Fibroblast of skin of back (primary cell): ENCODE measurements at regions not wholly inside any gene's neighbourhood (a gene's known extent, or its start where the extent isn't known, plus 50 kb on each side); places are given as distances from the start of the nearest gene placed in this dataset.
"Not testable (repeated sequence)": the region's sequence is repeated elsewhere in the genome, so short reads cannot be mapped to it uniquely, and the experiment has no call there.

ENCODE experiments used
- DNase-seq: peaks from one replicate; pipeline ENCODE4 v3.0.0-alpha.2; 2013

- no peak for DNase-seq
Observed at GRCh38 chr9:26145938-26146337, 467.7 kb upstream of the TUSC1 start.

- no peak for DNase-seq
Observed at GRCh38 chr9:26142631-26143030, 464.4 kb upstream of the TUSC1 start.

- DNase-seq: no peak
Observed at GRCh38 chr9:26142201-26142600, 464.0 kb upstream of the TUSC1 start.

GRCh38 chr9:26133537-26133936 lies 455.3 kb upstream of the TUSC1 start:
- DNase-seq: no peak

- no peak for DNase-seq
Observed at GRCh38 chr9:26132746-26133312, 454.6 kb upstream of the TUSC1 start.

GRCh38 chr9:26131886-26132285 lies 453.6 kb upstream of the TUSC1 start:
- peak; percentile 67 for DNase-seq

GRCh38 chr9:26129217-26129616 lies 451.0 kb upstream of the TUSC1 start:
- peak; percentile 83 for DNase-seq

- no peak for DNase-seq
Observed at GRCh38 chr9:26125693-26126092, 447.4 kb upstream of the TUSC1 start.

GRCh38 chr9:26116085-26116484 lies 437.8 kb upstream of the TUSC1 start:
- not testable (repeated sequence) for DNase-seq

- DNase-seq: peak; percentile 14
Observed at GRCh38 chr9:26112724-26113123, 434.5 kb upstream of the TUSC1 start.

- DNase-seq: no peak
Observed at GRCh38 chr9:26086396-26086795, 408.2 kb upstream of the TUSC1 start.

- DNase-seq: no peak
Observed at GRCh38 chr9:26081847-26082246, 403.6 kb upstream of the TUSC1 start.

- DNase-seq: no peak
Observed at GRCh38 chr9:26078706-26079105, 400.5 kb upstream of the TUSC1 start.

GRCh38 chr9:26077860-26078259 lies 399.6 kb upstream of the TUSC1 start:
- DNase-seq: no peak

GRCh38 chr9:26067608-26068007 lies 389.4 kb upstream of the TUSC1 start:
- no peak for DNase-seq

- DNase-seq: no peak
Observed at GRCh38 chr9:26066237-26066636, 388.0 kb upstream of the TUSC1 start.

GRCh38 chr9:26061948-26062575 lies 383.8 kb upstream of the TUSC1 start:
- no peak for DNase-seq

GRCh38 chr9:26058111-26058895 lies 380.1 kb upstream of the TUSC1 start:
- DNase-seq: peak; percentile 69

- DNase-seq: no peak
Observed at GRCh38 chr9:26057050-26057449, 378.8 kb upstream of the TUSC1 start.

GRCh38 chr9:26054600-26055520 lies 376.6 kb upstream of the TUSC1 start:
- DNase-seq: peak; percentile 54

- DNase-seq: no peak
Observed at GRCh38 chr9:26053954-26054353, 375.7 kb upstream of the TUSC1 start.

GRCh38 chr9:26043431-26043830 lies 365.2 kb upstream of the TUSC1 start:
- no peak for DNase-seq

- peak; percentile 24 for DNase-seq
Observed at GRCh38 chr9:26034786-26035185, 356.5 kb upstream of the TUSC1 start.
